ENCODE measurements at regions not wholly inside any gene's neighbourhood (a gene's known extent, or its start where the extent isn't known, plus 50 kb on each side); places are given as distances from the start of the nearest gene placed in this dataset.
"Not testable (repeated sequence)": the region's sequence is repeated elsewhere in the genome, so short reads cannot be mapped to it uniquely, and the experiment has no call there.

DNA sequence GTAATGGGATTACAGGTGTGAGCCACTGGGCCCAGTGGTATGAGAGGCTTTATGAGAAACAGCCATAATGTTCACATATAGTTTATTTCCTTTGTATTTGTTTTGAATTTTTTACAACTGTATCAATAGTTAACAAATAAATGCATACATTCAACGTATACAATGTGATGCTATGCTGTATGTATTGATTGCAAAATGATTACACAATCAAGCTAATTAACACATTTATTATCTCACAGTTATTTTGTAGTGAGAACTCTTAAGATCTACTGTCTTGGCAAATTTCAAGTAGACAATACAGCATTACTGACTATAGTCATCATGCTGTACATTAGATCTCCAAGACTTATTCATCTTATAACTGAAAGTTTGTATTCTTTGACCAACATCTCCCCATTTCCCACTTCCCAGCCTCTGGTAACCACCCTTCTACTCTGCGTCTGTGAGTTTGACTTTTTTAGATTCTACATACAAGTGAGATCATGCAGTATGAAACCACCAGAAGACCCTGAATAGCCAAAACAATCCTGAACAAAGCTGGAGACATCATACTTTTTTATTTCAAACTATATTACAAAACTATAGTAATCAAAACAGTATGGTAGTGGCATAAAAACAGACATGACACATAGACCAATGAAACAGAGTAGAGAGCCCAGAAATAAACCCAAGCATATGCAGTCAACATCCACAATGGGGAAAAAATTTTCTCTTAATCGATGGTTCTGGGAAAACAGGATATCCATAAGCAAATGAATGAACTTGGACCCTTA lies 157.2 kb upstream of the RREB1 start:
- Histone ChIP-seq H3K4me3 (no peak overlapping the region), H3K27me3 (ENCODE audit: low read depth) (no peaks in the 10 kb centered on the region), H3K4me1 (no peaks in the 10 kb centered on the region), H3K9me3 (replicated peaks) (peaks cover 20% of the 10 kb centered on the region), H3K36me3 (no peaks in the 10 kb centered on the region), H3K27ac (replicated peaks) (no peak overlapping the region)
- intact Hi-C loops (cut with micrococcal nuclease), result no loop called here
- TF ChIP-seq, protein P1, sequence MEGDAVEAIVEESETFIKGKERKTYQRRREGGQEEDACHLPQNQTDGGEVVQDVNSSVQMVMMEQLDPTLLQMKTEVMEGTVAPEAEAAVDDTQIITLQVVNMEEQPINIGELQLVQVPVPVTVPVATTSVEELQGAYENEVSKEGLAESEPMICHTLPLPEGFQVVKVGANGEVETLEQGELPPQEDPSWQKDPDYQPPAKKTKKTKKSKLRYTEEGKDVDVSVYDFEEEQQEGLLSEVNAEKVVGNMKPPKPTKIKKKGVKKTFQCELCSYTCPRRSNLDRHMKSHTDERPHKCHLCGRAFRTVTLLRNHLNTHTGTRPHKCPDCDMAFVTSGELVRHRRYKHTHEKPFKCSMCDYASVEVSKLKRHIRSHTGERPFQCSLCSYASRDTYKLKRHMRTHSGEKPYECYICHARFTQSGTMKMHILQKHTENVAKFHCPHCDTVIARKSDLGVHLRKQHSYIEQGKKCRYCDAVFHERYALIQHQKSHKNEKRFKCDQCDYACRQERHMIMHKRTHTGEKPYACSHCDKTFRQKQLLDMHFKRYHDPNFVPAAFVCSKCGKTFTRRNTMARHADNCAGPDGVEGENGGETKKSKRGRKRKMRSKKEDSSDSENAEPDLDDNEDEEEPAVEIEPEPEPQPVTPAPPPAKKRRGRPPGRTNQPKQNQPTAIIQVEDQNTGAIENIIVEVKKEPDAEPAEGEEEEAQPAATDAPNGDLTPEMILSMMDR (IDR thresholded peaks at IDR 0.05; ENCODE audit: borderline replicate concordance), result no peak
- DNase-seq, result no peak

DNA sequence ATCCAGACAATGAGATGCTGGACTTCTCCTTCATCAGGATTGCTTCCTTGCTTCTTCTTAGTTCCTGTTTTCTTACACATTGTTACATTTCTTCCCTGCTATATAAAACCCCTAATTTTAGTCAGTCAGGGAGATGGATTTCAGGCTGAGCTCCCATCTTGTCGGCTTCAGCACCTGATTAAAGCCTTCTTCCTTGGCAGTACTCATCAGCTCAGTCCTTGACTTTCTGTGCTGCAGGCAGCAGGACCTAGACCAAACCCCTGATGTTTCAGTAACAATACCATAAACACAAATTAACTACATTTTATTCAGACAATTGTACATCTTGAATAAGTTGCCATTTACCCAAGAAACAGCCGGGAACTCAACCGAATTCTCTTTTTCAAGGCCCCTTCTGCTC lies 156.4 kb upstream of the RREB1 start:
- DNase-seq, result no peak
- no peak overlapping the region for H3K4me3 ChIP-seq
- no peaks in the 10 kb centered on the region for H3K4me1 ChIP-seq
- H3K27ac ChIP-seq (replicated peaks), result no peak overlapping the region
- peaks cover 20% of the 10 kb centered on the region for H3K9me3 ChIP-seq (replicated peaks)
- TF ChIP-seq, protein P1 (IDR thresholded peaks at IDR 0.05; ENCODE audit: borderline replicate concordance), result no peak
- H3K27me3 ChIP-seq (ENCODE audit: low read depth), result no peaks in the 10 kb centered on the region
- intact Hi-C loops (cut with micrococcal nuclease), result no loop called here
- H3K36me3 ChIP-seq, result no peaks in the 10 kb centered on the region

DNA sequence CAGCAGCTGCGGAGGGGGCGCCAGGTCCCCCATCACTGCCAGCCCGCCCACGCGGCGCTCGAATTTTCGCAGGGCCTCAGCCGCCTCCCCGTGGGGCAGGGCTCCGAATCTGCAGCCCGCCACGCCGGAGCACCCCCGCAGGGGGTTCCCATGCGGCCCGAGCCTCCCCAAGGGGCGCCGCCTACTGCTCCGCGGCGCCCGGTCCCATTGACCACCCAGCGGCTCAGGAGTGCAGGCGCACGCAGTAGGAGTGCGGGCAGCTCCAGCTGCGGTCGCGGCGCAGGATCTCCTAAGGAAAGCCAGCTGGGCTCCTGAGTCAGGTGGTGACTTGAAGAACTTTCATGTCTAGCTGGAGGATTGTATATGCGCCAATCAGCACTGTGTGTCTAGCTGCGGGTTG lies 155.3 kb upstream of the RREB1 start:
- TF ChIP-seq, protein P1 (IDR thresholded peaks at IDR 0.05; ENCODE audit: borderline replicate concordance), result no peak
- intact Hi-C loops (cut with micrococcal nuclease), result no loop called here
- Histone ChIP-seq H3K27ac (replicated peaks) (no peak overlapping the region), H3K9me3 (replicated peaks) (peaks cover 20% of the 10 kb centered on the region), H3K4me1 (no peaks in the 10 kb centered on the region), H3K36me3 (no peaks in the 10 kb centered on the region), H3K27me3 (ENCODE audit: low read depth) (no peaks in the 10 kb centered on the region), H3K4me3 (no peak overlapping the region)
- DNase-seq, result no peak

DNA sequence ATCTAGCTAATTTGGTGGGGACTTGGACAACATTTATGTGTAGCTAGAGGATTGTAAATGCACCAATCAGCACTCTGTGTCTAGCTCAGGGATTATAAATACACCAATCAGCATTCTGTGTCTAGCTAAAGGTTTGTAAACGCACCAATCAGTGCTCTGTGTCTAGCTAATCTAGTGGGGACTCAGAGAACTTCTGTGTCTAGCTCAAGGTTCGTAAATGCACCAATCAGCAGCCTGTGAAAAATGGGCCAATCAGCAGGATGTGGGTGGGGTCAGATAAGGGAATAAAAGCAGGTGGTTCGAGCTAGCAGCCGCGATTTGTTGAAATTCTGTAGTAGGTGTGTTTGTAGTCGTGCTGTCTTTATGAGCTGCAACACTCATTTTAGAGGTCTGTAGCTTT lies 154.8 kb upstream of the RREB1 start:
- DNase-seq; intact Hi-C loops (cut with micrococcal nuclease); H3K4me1 ChIP-seq; H3K36me3 ChIP-seq; H3K27ac ChIP-seq (replicated peaks); H3K4me3 ChIP-seq; H3K27me3 ChIP-seq (ENCODE audit: low read depth): not testable (repeated sequence)
- H3K9me3 ChIP-seq (replicated peaks), result peaks cover 20% of the 10 kb centered on the region

- Histone ChIP-seq H3K4me3 (no peak overlapping the region), H3K36me3 (no peaks in the 10 kb centered on the region), H3K27me3 (ENCODE audit: low read depth) (no peaks in the 10 kb centered on the region), H3K27ac (replicated peaks) (no peak overlapping the region), H3K4me1 (no peaks in the 10 kb centered on the region), H3K9me3 (replicated peaks) (no peaks in the 10 kb centered on the region)
- DNase-seq, result no peak
- intact Hi-C loops (cut with micrococcal nuclease), result no loop called here
- TF ChIP-seq, protein P1 (IDR thresholded peaks at IDR 0.05; ENCODE audit: borderline replicate concordance), result no peak
Observed at GRCh38 chr6:6960571-6961251, 147.1 kb upstream of the RREB1 start.

GRCh38 chr6:6962086-6962485 lies 145.7 kb upstream of the RREB1 start:
- intact Hi-C loops (cut with micrococcal nuclease), result no loop called here
- no peak for DNase-seq
- Histone ChIP-seq H3K36me3 (no peaks in the 10 kb centered on the region), H3K27ac (replicated peaks) (no peak overlapping the region), H3K9me3 (replicated peaks) (no peaks in the 10 kb centered on the region), H3K4me3 (no peak overlapping the region), H3K27me3 (ENCODE audit: low read depth) (no peaks in the 10 kb centered on the region), H3K4me1 (no peaks in the 10 kb centered on the region)
- TF ChIP-seq, protein P1 (IDR thresholded peaks at IDR 0.05; ENCODE audit: borderline replicate concordance), result no peak

Measured in left ventricle myocardium inferior (tissue), 1 donor.